ENCODE measurements at regions not wholly inside any gene's neighbourhood (a gene's known extent, or its start where the extent isn't known, plus 50 kb on each side); places are given as distances from the start of the nearest gene placed in this dataset.

GRCh38 chr21:19724081-19724480 is 1274.1 kb upstream of the NCAM2 start:
- ChIA-PET POLR2A (no interaction called here), CTCF (ENCODE audit: unreplicated experiment) (no interaction called here)
- no TSS peak for BruUV-seq (replicated peaks)
- Histone ChIP-seq H3K79me2 (ENCODE audit: insufficient read depth, low read depth, low read length) (no peaks in the 10 kb centered on the region), H3K4me3 (ENCODE audit: low read depth, low read length, poor library complexity, severe bottlenecking) (no peak overlapping the region), H4K20me1 (ENCODE audit: insufficient read depth, low read length) (no peaks in the 10 kb centered on the region), H3K4me2 (ENCODE audit: low read length) (no peak overlapping the region), H3K36me3 (ENCODE audit: insufficient read depth, low read length) (no peaks in the 10 kb centered on the region), H3K27ac (ENCODE audit: low read depth, low read length, poor library complexity, severe bottlenecking) (no peak overlapping the region), H3K9me2 (ENCODE audit: insufficient read depth, low read length) (no peaks in the 10 kb centered on the region), H3K9me3 (ENCODE audit: low read length) (peaks cover 31% of the 10 kb centered on the region; the same call in 1 of the 2 replicates), H3K4me1 (ENCODE audit: insufficient read depth, low read length, poor library complexity, severe bottlenecking) (no peaks in the 10 kb centered on the region), H2AFZ (ENCODE audit: low read length) (no peak overlapping the region)
- TF ChIP-seq CTCF (conservative IDR thresholded peaks at IDR 0.05; ENCODE audit: low read length) (no peak), EZH2phosphoT487 (IDR thresholded peaks at IDR 0.05; ENCODE audit: borderline replicate concordance, low read depth, low read length) (no peak)
- no peak for DNase-seq (ENCODE audit: low spot score)
- intact Hi-C loops (cut with micrococcal nuclease; ENCODE audit: unreplicated experiment): no loop called here

- no peaks in the 10 kb centered on the region for H3K36me3 ChIP-seq (ENCODE audit: insufficient read depth, low read length)
- no peak overlapping the region for H3K27ac ChIP-seq (ENCODE audit: low read depth, low read length, poor library complexity, severe bottlenecking)
- DNase-seq (ENCODE audit: low spot score): no peak
- ChIA-PET POLR2A (interaction anchor here (0.8 kb wide), 1 partner anchor 25 kb away, joined by 3 read pairs; no protein-coding TSS in a partner anchor), CTCF (ENCODE audit: unreplicated experiment) (no interaction called here)
- no peak overlapping the region for H3K4me2 ChIP-seq (ENCODE audit: low read length)
- H2AFZ ChIP-seq (ENCODE audit: low read length): no peak overlapping the region
- no peaks in the 10 kb centered on the region for H4K20me1 ChIP-seq (ENCODE audit: insufficient read depth, low read length)
- TF ChIP-seq EZH2phosphoT487 (IDR thresholded peaks at IDR 0.05; ENCODE audit: borderline replicate concordance, low read depth, low read length) (no peak), CTCF (conservative IDR thresholded peaks at IDR 0.05; ENCODE audit: low read length) (no peak)
- 0 out of 2 replicates have a peak, but pooled peaks cover 5% of the 10 kb centered on the region for H3K9me3 ChIP-seq (ENCODE audit: low read length)
- BruUV-seq (replicated peaks): no TSS peak
- intact Hi-C loops (cut with micrococcal nuclease; ENCODE audit: unreplicated experiment): no loop called here
- H3K9me2 ChIP-seq (ENCODE audit: insufficient read depth, low read length): no peaks in the 10 kb centered on the region
- no peak overlapping the region for H3K4me3 ChIP-seq (ENCODE audit: low read depth, low read length, poor library complexity, severe bottlenecking)
- no peaks in the 10 kb centered on the region for H3K4me1 ChIP-seq (ENCODE audit: insufficient read depth, low read length, poor library complexity, severe bottlenecking)
- H3K79me2 ChIP-seq (ENCODE audit: insufficient read depth, low read depth, low read length): no peaks in the 10 kb centered on the region
Measured at GRCh38 chr21:19731251-19731650, 1267.0 kb upstream of the NCAM2 start.

GRCh38 chr21:19759836-19760235 is 1238.4 kb upstream of the NCAM2 start:
- Histone ChIP-seq H3K4me3 (ENCODE audit: low read depth, low read length, poor library complexity, severe bottlenecking) (no peak overlapping the region), H3K79me2 (ENCODE audit: insufficient read depth, low read depth, low read length) (no peaks in the 10 kb centered on the region), H2AFZ (ENCODE audit: low read length) (no peak overlapping the region), H3K36me3 (ENCODE audit: insufficient read depth, low read length) (no peaks in the 10 kb centered on the region), H3K4me2 (ENCODE audit: low read length) (no peak overlapping the region), H3K9me2 (ENCODE audit: insufficient read depth, low read length) (no peaks in the 10 kb centered on the region), H3K4me1 (ENCODE audit: insufficient read depth, low read length, poor library complexity, severe bottlenecking) (no peaks in the 10 kb centered on the region), H3K27ac (ENCODE audit: low read depth, low read length, poor library complexity, severe bottlenecking) (no peak overlapping the region), H4K20me1 (ENCODE audit: insufficient read depth, low read length) (no peaks in the 10 kb centered on the region), H3K9me3 (ENCODE audit: low read length) (0 out of 2 replicates have a peak, but pooled peaks cover 4% of the 10 kb centered on the region)
- no TSS peak for BruUV-seq (replicated peaks)
- TF ChIP-seq CTCF (conservative IDR thresholded peaks at IDR 0.05; ENCODE audit: low read length): no peak
- no peak for TF ChIP-seq EZH2phosphoT487 (IDR thresholded peaks at IDR 0.05; ENCODE audit: borderline replicate concordance, low read depth, low read length)
- intact Hi-C loops (cut with micrococcal nuclease; ENCODE audit: unreplicated experiment): no loop called here
- ChIA-PET CTCF (ENCODE audit: unreplicated experiment) (no interaction called here), POLR2A (no interaction called here)
- DNase-seq (ENCODE audit: low spot score): no peak

Measured in OCI-LY7 (cell line).